Panc1 (cell line): ENCODE measurements at regions not wholly inside any gene's neighbourhood (a gene's known extent, or its start where the extent isn't known, plus 50 kb on each side); places are given as distances from the start of the nearest gene placed in this dataset.

ENCODE experiments used
- ATAC-seq: fragments of 200-7000 bp; cut with Tn5 transposase; 2 replicates; pipeline ENCODE4 v1.9.1; 2020; ENCODE audit warnings: mild to moderate bottlenecking, moderate library complexity
- BruUV-seq: library from RNA; stranded (reverse); fragments of 400-500 nt; replicated peaks from 2 replicates; lab custom pipeline; 2021; lab: Mats Ljungman, UMichigan
- CTCF ChIA-PET: fragments of 300-600 bp; sonication (Branson Sonifier 250); formaldehyde crosslinking; loops from one replicate; lab custom pipeline; 2022; ENCODE audit warnings: antibody characterized with exemption; lab: Charles Lee
- POLR2A ChIA-PET: fragments of 300-600 bp; sonication (Branson Sonifier 250); formaldehyde crosslinking; loops from one replicate; lab custom pipeline; 2022; ENCODE audit warnings: antibody characterized with exemption; lab: Charles Lee
- DNase-seq: peaks from one replicate; pipeline ENCODE4 v3.0.0-alpha.2; 2010; ENCODE audit warnings: low read depth, low spot score
- H3K27ac ChIP-seq: 2 replicates; pipeline ENCODE4 v1.5.1; 2011; ENCODE audit warnings: mild to moderate bottlenecking, low read length, inconsistent platforms
- H3K27me3 ChIP-seq: fragments of 200-500 bp; sonication (Bioruptor generic); 2 replicates; pipeline ENCODE4 v1.6.0; 2014; ENCODE audit warnings: low read length, inconsistent platforms; ENCODE audit not compliant: control insufficient read depth, insufficient read depth
- H3K36me3 ChIP-seq: fragments of 200-500 bp; sonication (Bioruptor generic); 2 replicates; pipeline ENCODE4 v1.5.1; 2014; ENCODE audit warnings: inconsistent platforms, mild to moderate bottlenecking, low read length, moderate library complexity; ENCODE audit not compliant: control insufficient read depth, insufficient read depth
- H3K4me1 ChIP-seq: 2 replicates; pipeline ENCODE4 v1.5.1; 2011; ENCODE audit warnings: inconsistent platforms, mild to moderate bottlenecking, low read length, moderate library complexity; ENCODE audit not compliant: control insufficient read depth, insufficient read depth
- H3K4me3 ChIP-seq, 2 experiments: 2 replicates each; pipeline ENCODE4 v1.5.1; 2011 to 2012; ENCODE audit warnings: low read depth in 2 of 2, low read length in 2 of 2, mild to moderate bottlenecking in 2 of 2, inconsistent platforms in 1 of 2, moderate library complexity in 1 of 2
- H3K9me3 ChIP-seq: fragments of 200-500 bp; sonication (Bioruptor generic); 2 replicates; pipeline ENCODE4 v1.5.1; 2014; ENCODE audit warnings: low read depth, mild to moderate bottlenecking, inconsistent platforms, low read length, moderate library complexity; ENCODE audit not compliant: control insufficient read depth, insufficient read depth
- POLR2AphosphoS5 ChIP-seq: IDR thresholded peaks from 2 replicates; pipeline ENCODE4 v1.6.1; 2012; ENCODE audit warnings: mild to moderate bottlenecking, low read depth, low read length, moderate library complexity
- SIN3A ChIP-seq: IDR thresholded peaks from 2 replicates; pipeline ENCODE4 v1.6.1; 2012; ENCODE audit warnings: low read depth, mild to moderate bottlenecking, low read length, moderate library complexity, borderline replicate concordance; ENCODE audit not compliant: insufficient read depth
- TCF7L2 ChIP-seq: IDR thresholded peaks from 2 replicates; pipeline ENCODE4 v1.6.1; 2011; ENCODE audit warnings: mild to moderate bottlenecking, low read depth, low read length, inconsistent platforms
- in situ Hi-C: cut with HindIII; loops from 2 replicates; pipeline ENCODE4 v1.10.0; 2016; ENCODE audit warnings: low sequenced_read_pairs, low pct_unique_long_range_greater_than_20kb
- intact Hi-C: fragments of 100-400 bp; cut with micrococcal nuclease; formaldehyde crosslinking; loops from one replicate; pipeline ENCODE4 v1.10.0; 2022; ENCODE audit not compliant: unreplicated experiment
- TF ChIP-seq, protein P1 (sequence below): fragments of 450-650 bp; IDR thresholded peaks from 2 replicates; pipeline ENCODE4 v1.5.1; 2017; ENCODE audit warnings: mild to moderate bottlenecking
- TF ChIP-seq, protein P2 (sequence below), 2 experiments: IDR thresholded peaks; 2 replicates each; pipeline ENCODE4 v1.6.1; 2011 to 2012; ENCODE audit warnings: low read depth in 2 of 2, control low read depth in 1 of 2, low read length in 1 of 2, mild to moderate bottlenecking in 1 of 2, moderate library complexity in 1 of 2; ENCODE audit not compliant: insufficient read depth in 1 of 2

DNA sequence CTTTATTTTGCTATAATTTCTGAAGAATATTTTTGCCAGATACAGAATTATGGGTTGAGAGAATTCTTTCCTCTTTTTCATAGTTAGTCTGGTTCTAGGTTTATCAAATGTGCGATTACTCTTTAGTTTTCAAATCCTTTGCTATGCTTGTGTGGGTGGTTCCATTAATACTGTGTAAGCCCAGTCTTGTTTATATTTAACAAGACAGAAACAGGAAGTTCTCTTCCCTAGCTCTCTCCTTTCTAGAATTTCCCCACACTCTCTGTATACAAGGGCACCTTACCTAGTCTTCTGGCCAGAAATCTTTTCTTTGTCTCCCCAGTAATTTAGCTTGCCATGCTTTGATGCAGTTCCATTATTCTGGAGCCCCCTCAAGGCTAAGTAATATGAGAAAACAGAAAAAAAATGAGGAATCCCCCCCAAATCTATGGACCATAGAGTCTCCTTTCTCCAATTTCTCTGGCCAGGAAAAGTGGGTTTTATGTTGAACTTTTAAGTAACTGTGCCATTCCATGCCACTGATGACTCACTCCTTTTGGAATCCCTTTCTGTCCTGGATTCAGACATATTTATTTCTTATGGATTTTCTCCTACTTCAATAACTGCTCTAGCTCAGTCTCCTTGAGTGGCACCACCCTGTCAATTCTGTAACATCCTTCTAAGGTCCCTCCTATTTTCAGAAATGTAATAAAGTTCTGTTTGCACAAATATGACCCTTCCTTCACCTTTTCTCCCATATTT lies 1714.1 kb downstream of the EFNA5 start:
- TF ChIP-seq, protein P1, sequence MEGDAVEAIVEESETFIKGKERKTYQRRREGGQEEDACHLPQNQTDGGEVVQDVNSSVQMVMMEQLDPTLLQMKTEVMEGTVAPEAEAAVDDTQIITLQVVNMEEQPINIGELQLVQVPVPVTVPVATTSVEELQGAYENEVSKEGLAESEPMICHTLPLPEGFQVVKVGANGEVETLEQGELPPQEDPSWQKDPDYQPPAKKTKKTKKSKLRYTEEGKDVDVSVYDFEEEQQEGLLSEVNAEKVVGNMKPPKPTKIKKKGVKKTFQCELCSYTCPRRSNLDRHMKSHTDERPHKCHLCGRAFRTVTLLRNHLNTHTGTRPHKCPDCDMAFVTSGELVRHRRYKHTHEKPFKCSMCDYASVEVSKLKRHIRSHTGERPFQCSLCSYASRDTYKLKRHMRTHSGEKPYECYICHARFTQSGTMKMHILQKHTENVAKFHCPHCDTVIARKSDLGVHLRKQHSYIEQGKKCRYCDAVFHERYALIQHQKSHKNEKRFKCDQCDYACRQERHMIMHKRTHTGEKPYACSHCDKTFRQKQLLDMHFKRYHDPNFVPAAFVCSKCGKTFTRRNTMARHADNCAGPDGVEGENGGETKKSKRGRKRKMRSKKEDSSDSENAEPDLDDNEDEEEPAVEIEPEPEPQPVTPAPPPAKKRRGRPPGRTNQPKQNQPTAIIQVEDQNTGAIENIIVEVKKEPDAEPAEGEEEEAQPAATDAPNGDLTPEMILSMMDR, result no peak
- TF ChIP-seq TCF7L2, result no peak
- TF ChIP-seq POLR2AphosphoS5, result no peak
- TF ChIP-seq, protein P2, sequence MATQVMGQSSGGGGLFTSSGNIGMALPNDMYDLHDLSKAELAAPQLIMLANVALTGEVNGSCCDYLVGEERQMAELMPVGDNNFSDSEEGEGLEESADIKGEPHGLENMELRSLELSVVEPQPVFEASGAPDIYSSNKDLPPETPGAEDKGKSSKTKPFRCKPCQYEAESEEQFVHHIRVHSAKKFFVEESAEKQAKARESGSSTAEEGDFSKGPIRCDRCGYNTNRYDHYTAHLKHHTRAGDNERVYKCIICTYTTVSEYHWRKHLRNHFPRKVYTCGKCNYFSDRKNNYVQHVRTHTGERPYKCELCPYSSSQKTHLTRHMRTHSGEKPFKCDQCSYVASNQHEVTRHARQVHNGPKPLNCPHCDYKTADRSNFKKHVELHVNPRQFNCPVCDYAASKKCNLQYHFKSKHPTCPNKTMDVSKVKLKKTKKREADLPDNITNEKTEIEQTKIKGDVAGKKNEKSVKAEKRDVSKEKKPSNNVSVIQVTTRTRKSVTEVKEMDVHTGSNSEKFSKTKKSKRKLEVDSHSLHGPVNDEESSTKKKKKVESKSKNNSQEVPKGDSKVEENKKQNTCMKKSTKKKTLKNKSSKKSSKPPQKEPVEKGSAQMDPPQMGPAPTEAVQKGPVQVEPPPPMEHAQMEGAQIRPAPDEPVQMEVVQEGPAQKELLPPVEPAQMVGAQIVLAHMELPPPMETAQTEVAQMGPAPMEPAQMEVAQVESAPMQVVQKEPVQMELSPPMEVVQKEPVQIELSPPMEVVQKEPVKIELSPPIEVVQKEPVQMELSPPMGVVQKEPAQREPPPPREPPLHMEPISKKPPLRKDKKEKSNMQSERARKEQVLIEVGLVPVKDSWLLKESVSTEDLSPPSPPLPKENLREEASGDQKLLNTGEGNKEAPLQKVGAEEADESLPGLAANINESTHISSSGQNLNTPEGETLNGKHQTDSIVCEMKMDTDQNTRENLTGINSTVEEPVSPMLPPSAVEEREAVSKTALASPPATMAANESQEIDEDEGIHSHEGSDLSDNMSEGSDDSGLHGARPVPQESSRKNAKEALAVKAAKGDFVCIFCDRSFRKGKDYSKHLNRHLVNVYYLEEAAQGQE (IDR thresholded peaks at IDR 0.05; ENCODE audit: insufficient read depth in 1 of 2, low read depth in 2 of 2, low read length in 1 of 2), result no peak
- TF ChIP-seq SIN3A, result no peak
- intact Hi-C loops, result no loop called here
- Histone ChIP-seq H3K27ac (no peak overlapping the region), H3K4me3 (no peak overlapping the region), H3K27me3 (no peaks in the 10 kb centered on the region), H3K4me1 (no peaks in the 10 kb centered on the region), H3K36me3 (no peaks in the 10 kb centered on the region), H3K9me3 (no peaks in the 10 kb centered on the region)
- ChIA-PET POLR2A (no interaction called here), CTCF (no interaction called here)
- no TSS peak for BruUV-seq
- ATAC-seq (no peak), DNase-seq (no peak)
- in situ Hi-C loops, result no loop called here

DNA sequence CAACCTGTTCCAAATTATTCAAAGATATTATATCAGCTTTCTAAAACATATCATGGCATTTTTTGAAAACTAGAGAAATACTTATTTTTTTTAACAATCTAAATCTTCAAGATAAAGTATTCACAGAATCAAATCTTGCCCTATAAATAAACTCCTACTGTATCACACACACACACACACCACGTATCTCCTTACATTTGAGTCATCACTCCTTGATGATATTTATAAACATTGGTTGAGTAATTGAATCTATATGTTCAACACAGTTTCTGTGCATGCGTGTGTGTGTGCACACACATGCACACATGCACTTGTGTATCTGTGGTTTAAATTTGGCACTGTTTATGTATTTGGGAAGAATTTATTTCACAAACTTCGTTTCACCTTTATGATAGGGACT lies 1716.4 kb downstream of the EFNA5 start:
- no peak overlapping the region for H3K27ac ChIP-seq
- intact Hi-C loops (no loop called here), in situ Hi-C loops (no loop called here)
- H3K27me3 ChIP-seq, result no peaks in the 10 kb centered on the region
- ChIA-PET POLR2A (no interaction called here), CTCF (no interaction called here)
- H3K9me3 ChIP-seq, result no peaks in the 10 kb centered on the region
- no peaks in the 10 kb centered on the region for H3K36me3 ChIP-seq
- no peaks in the 10 kb centered on the region for H3K4me1 ChIP-seq
- BruUV-seq, result no TSS peak
- TF ChIP-seq, protein P2 (IDR thresholded peaks at IDR 0.05; ENCODE audit: insufficient read depth in 1 of 2, low read depth in 2 of 2, low read length in 1 of 2), result no peak
- TF ChIP-seq, protein P1, result no peak
- no peak for TF ChIP-seq POLR2AphosphoS5
- no peak for TF ChIP-seq TCF7L2
- no peak for TF ChIP-seq SIN3A
- DNase-seq (no peak), ATAC-seq (no peak)
- H3K4me3 ChIP-seq, result no peak overlapping the region
